Astrocyte (in vitro differentiated cells and primary cell): ENCODE measurements at regions not wholly inside any gene's neighbourhood (a gene's known extent, or its start where the extent isn't known, plus 50 kb on each side); places are given as distances from the start of the nearest gene placed in this dataset.

Experiments
- DNase-seq: peaks from one replicate; pipeline ENCODE4 v3.0.0-alpha.2; 2010; ENCODE audit warnings: low read depth
- FAIRE-seq: peaks from 2 replicates; lab custom pipeline; 2011; peaks lifted over from hg19 to GRCh38; lab: Jason Lieb, UNC
- H2AFZ ChIP-seq: 2 replicates; pipeline ENCODE4 v1.6.0; 2012; ENCODE audit warnings: low read depth, low read length, inconsistent platforms
- H3K27ac ChIP-seq: 2 replicates; pipeline ENCODE4 v1.5.1; 2011; ENCODE audit warnings: low read depth, low read length, inconsistent platforms
- H3K27me3 ChIP-seq: 2 replicates; pipeline ENCODE4 v1.6.0; 2011; ENCODE audit warnings: low read length, inconsistent platforms; ENCODE audit not compliant: insufficient read depth
- H3K36me3 ChIP-seq: 2 replicates; pipeline ENCODE4 v1.5.1; 2011; ENCODE audit warnings: low read length, inconsistent platforms; ENCODE audit not compliant: insufficient read depth
- H3K4me1 ChIP-seq: 2 replicates; pipeline ENCODE4 v1.5.1; 2011; ENCODE audit warnings: low read length, inconsistent platforms; ENCODE audit not compliant: insufficient read depth
- H3K4me2 ChIP-seq: 2 replicates; pipeline ENCODE4 v1.6.0; 2012; ENCODE audit warnings: low read length, inconsistent platforms
- H3K4me3 ChIP-seq: 2 replicates; pipeline ENCODE4 v1.5.1; 2011; ENCODE audit warnings: low read depth, mild to moderate bottlenecking, low read length, inconsistent platforms; ENCODE audit not compliant: insufficient read depth
- H3K79me2 ChIP-seq: 2 replicates; pipeline ENCODE4 v1.6.0; 2012; ENCODE audit warnings: mild to moderate bottlenecking, low read length, inconsistent platforms; ENCODE audit not compliant: insufficient read depth
- H3K9ac ChIP-seq: 2 replicates; pipeline ENCODE4 v1.6.0; 2012; ENCODE audit warnings: mild to moderate bottlenecking, low read length, inconsistent platforms
- H3K9me3 ChIP-seq: 2 replicates; pipeline ENCODE4 v1.5.1; 2012; ENCODE audit warnings: low read depth, mild to moderate bottlenecking, low read length, inconsistent platforms; ENCODE audit not compliant: insufficient read depth
- H4K20me1 ChIP-seq: 2 replicates; pipeline ENCODE4 v1.6.0; 2012; ENCODE audit warnings: low read length, inconsistent platforms; ENCODE audit not compliant: insufficient read depth
- H3K27ac Mint-ChIP-seq: one replicate; pipeline ENCODE4 v1.8.0; 2021; ENCODE audit warnings: mild to moderate bottlenecking, mixed read lengths; ENCODE audit not compliant: unreplicated experiment
- H3K27me3 Mint-ChIP-seq: one replicate; pipeline ENCODE4 v1.8.0; 2021; ENCODE audit warnings: low read depth, mixed read lengths; ENCODE audit not compliant: unreplicated experiment
- H3K36me3 Mint-ChIP-seq: one replicate; pipeline ENCODE4 v1.8.0; 2021; ENCODE audit warnings: low read depth, mixed read lengths; ENCODE audit not compliant: unreplicated experiment
- H3K4me1 Mint-ChIP-seq: one replicate; pipeline ENCODE4 v1.8.0; 2021; ENCODE audit warnings: low read depth, mixed read lengths; ENCODE audit not compliant: unreplicated experiment
- H3K4me3 Mint-ChIP-seq: one replicate; pipeline ENCODE4 v1.8.0; 2021; ENCODE audit warnings: mild to moderate bottlenecking, moderate library complexity, mixed read lengths; ENCODE audit not compliant: unreplicated experiment
- H3K9me3 Mint-ChIP-seq: one replicate; pipeline ENCODE4 v1.8.0; 2021; ENCODE audit warnings: mild to moderate bottlenecking, mixed read lengths; ENCODE audit not compliant: unreplicated experiment
- CTCF ChIP-seq: IDR thresholded peaks from 2 replicates; pipeline ENCODE4 v1.5.1; 2011; ENCODE audit warnings: low read depth, mild to moderate bottlenecking, inconsistent platforms, low read length, moderate library complexity; ENCODE audit not compliant: insufficient read depth
- EZH2 ChIP-seq: IDR thresholded peaks from 2 replicates; pipeline ENCODE4 v1.6.1; 2012; ENCODE audit warnings: mild to moderate bottlenecking, low read length, inconsistent platforms; ENCODE audit not compliant: insufficient read depth

GRCh38 chr5:136781464-136781863 lies 416.1 kb upstream of the TRPC7 start:
- Mint-ChIP-seq H3K9me3 (no peaks in the 10 kb centered on the region), H3K27me3 (no peaks in the 10 kb centered on the region), H3K27ac (peak overlapping the region; percentile 45), H3K4me1 (peaks cover 19% of the 10 kb centered on the region), H3K4me3 (no peak overlapping the region), H3K36me3 (no peaks in the 10 kb centered on the region)
- Histone ChIP-seq H3K79me2 (no peaks in the 10 kb centered on the region), H3K4me1 (peaks cover 3% of the 10 kb centered on the region), H3K36me3 (no peaks in the 10 kb centered on the region), H3K9me3 (no peaks in the 10 kb centered on the region), H2AFZ (no peak overlapping the region), H3K27me3 (peaks cover 2% of the 10 kb centered on the region), H4K20me1 (no peaks in the 10 kb centered on the region), H3K4me3 (no peak overlapping the region), H3K27ac (no peak overlapping the region), H3K4me2 (peak overlapping the region; percentile 4), H3K9ac (no peak overlapping the region)
- peak; percentile 32 for FAIRE-seq
- TF ChIP-seq EZH2 (no peak), CTCF (no peak)
- peak; percentile 77 for DNase-seq

- no peaks in the 10 kb centered on the region for H3K79me2 ChIP-seq
- Mint-ChIP-seq H3K4me3 (no peak overlapping the region), H3K9me3 (peaks cover 5% of the 10 kb centered on the region), H3K4me1 (peaks cover 25% of the 10 kb centered on the region), H3K27me3 (no peaks in the 10 kb centered on the region), H3K27ac (no peak overlapping the region), H3K36me3 (no peaks in the 10 kb centered on the region)
- DNase-seq (no peak), FAIRE-seq (no peak)
- H3K4me1 ChIP-seq = peaks cover 3% of the 10 kb centered on the region
- TF ChIP-seq CTCF (no peak), EZH2 (no peak)
- H3K27ac ChIP-seq = no peak overlapping the region
- no peak overlapping the region for H3K4me2 ChIP-seq
- no peak overlapping the region for H3K9ac ChIP-seq
- no peaks in the 10 kb centered on the region for H3K9me3 ChIP-seq
- H4K20me1 ChIP-seq = no peaks in the 10 kb centered on the region
- H2AFZ ChIP-seq = no peak overlapping the region
- no peak overlapping the region for H3K4me3 ChIP-seq
- peaks cover 2% of the 10 kb centered on the region for H3K27me3 ChIP-seq
- H3K36me3 ChIP-seq = no peaks in the 10 kb centered on the region
Measured at GRCh38 chr5:136780518-136780917, 415.2 kb upstream of the TRPC7 start.

GRCh38 chr5:136776022-136776927 lies 410.9 kb upstream of the TRPC7 start:
- H3K36me3 Mint-ChIP-seq = no peaks in the 10 kb centered on the region
- no peaks in the 10 kb centered on the region for H4K20me1 ChIP-seq
- H3K27me3 ChIP-seq = peaks cover 9% of the 10 kb centered on the region
- peaks cover 2% of the 10 kb centered on the region for H3K4me1 ChIP-seq
- H3K9me3 ChIP-seq = no peaks in the 10 kb centered on the region
- H3K4me3 Mint-ChIP-seq = no peak overlapping the region
- no peak overlapping the region for H3K27ac ChIP-seq
- no peak overlapping the region for H3K4me2 ChIP-seq
- H3K4me1 Mint-ChIP-seq = peaks cover 22% of the 10 kb centered on the region
- no peak overlapping the region for H2AFZ ChIP-seq
- no peak for FAIRE-seq
- TF ChIP-seq CTCF = no peak
- TF ChIP-seq EZH2 = no peak
- H3K9ac ChIP-seq = no peak overlapping the region
- peaks cover 5% of the 10 kb centered on the region for H3K9me3 Mint-ChIP-seq
- H3K36me3 ChIP-seq = no peaks in the 10 kb centered on the region
- H3K79me2 ChIP-seq = no peaks in the 10 kb centered on the region
- H3K27ac Mint-ChIP-seq = peak overlapping the region; percentile 4
- H3K27me3 Mint-ChIP-seq = peaks cover 3% of the 10 kb centered on the region
- DNase-seq = peak; percentile 12
- no peak overlapping the region for H3K4me3 ChIP-seq
